H1 (cell line): ENCODE measurements at regions not wholly inside any gene's neighbourhood (a gene's known extent, or its start where the extent isn't known, plus 50 kb on each side); places are given as distances from the start of the nearest gene placed in this dataset.

ENCODE experiments used
- CTCF ChIA-PET: fragments of 300-600 bp; sonication (Branson Sonifier 250); formaldehyde crosslinking; loops from one replicate; lab custom pipeline; 2021; ENCODE audit not compliant: partially characterized antibody; lab: Charles Lee
- POLR2A ChIA-PET: fragments of 300-600 bp; sonication (Branson Sonifier 250); formaldehyde crosslinking; loops from one replicate; lab custom pipeline; 2021; ENCODE audit warnings: inconsistent platforms; ENCODE audit not compliant: partially characterized antibody; lab: Charles Lee
- DNase-seq, 2 experiments: peaks; one replicate each; pipeline versions ENCODE4 v3.0.0 to v3.0.0-alpha.2; 2010 to 2022; ENCODE audit warnings: low spot score in 2 of 2, low read depth in 1 of 2, mixed read lengths in 1 of 2
- FAIRE-seq: peaks from 2 replicates; lab custom pipeline; 2011; peaks lifted over from hg19 to GRCh38; lab: Jason Lieb, UNC
- H2AFZ ChIP-seq: 2 replicates; pipeline ENCODE4 v1.8.1; 2012; ENCODE audit warnings: low read length, inconsistent platforms
- H2AK5ac ChIP-seq: 2 replicates; pipeline ENCODE4 v1.6.1; 2013; ENCODE audit warnings: low read depth, low read length
- H2BK120ac ChIP-seq: replicated peaks from 2 replicates; pipeline ENCODE3; 2013; ENCODE audit warnings: low read depth, low read length, inconsistent platforms
- H2BK12ac ChIP-seq: 2 replicates; pipeline ENCODE4 v1.6.1; 2013; ENCODE audit warnings: low read depth, low read length
- H2BK15ac ChIP-seq: 2 replicates; pipeline ENCODE4 v1.6.1; 2013; ENCODE audit warnings: low read length
- H2BK20ac ChIP-seq: 2 replicates; pipeline ENCODE4 v1.6.1; 2013; ENCODE audit warnings: low read length
- H2BK5ac ChIP-seq: 2 replicates; pipeline ENCODE4 v1.6.1; 2013; ENCODE audit warnings: low read depth, low read length
- H3K14ac ChIP-seq: 2 replicates; pipeline ENCODE4 v1.6.1; 2013; ENCODE audit warnings: inconsistent platforms; ENCODE audit not compliant: insufficient read length
- H3K18ac ChIP-seq: 2 replicates; pipeline ENCODE4 v1.6.1; 2013; ENCODE audit warnings: low read length; ENCODE audit errors: extremely low read depth
- H3K23ac ChIP-seq: 2 replicates; pipeline ENCODE4 v1.6.1; 2013; ENCODE audit warnings: inconsistent platforms; ENCODE audit not compliant: insufficient read length
- H3K23me2 ChIP-seq: 2 replicates; pipeline ENCODE4 v1.6.1; 2013; ENCODE audit warnings: low read depth, low read length
- H3K27ac ChIP-seq: 2 replicates; pipeline ENCODE4 v1.6.1; 2011; ENCODE audit warnings: low read depth, low read length, inconsistent platforms
- H3K27me3 ChIP-seq, 4 experiments: replicated peaks in 1 of 4; 1 replicate in 1 of 4; 2 replicates in 3 of 4; pipeline versions ENCODE4 v1.6.1 to v1.8.1; 2011 to 2013; ENCODE audit warnings: low read length in 3 of 4, mild to moderate bottlenecking in 3 of 4, inconsistent platforms in 2 of 4, mixed read lengths in 2 of 4, moderate library complexity in 1 of 4; ENCODE audit not compliant: control insufficient read depth in 3 of 4, insufficient read depth in 3 of 4; ENCODE audit errors: extremely low read depth in 1 of 4
- H3K36me3 ChIP-seq, 4 experiments: 2 replicates each; pipeline versions ENCODE4 v1.6.1 to v1.8.1; 2011 to 2013; ENCODE audit warnings: mild to moderate bottlenecking in 4 of 4, low read length in 3 of 4, moderate library complexity in 2 of 4, control low read depth in 1 of 4, inconsistent platforms in 1 of 4; ENCODE audit not compliant: insufficient read depth in 4 of 4, control insufficient read depth in 2 of 4
- H3K4ac ChIP-seq: replicated peaks from 2 replicates; pipeline ENCODE3; 2013; ENCODE audit warnings: low read length, low read depth, mixed read lengths, inconsistent platforms; ENCODE audit not compliant: insufficient read length
- H3K4me1 ChIP-seq, 4 experiments: replicated peaks in 1 of 4; 1 replicate in 1 of 4; 2 replicates in 3 of 4; pipeline versions ENCODE4 v1.6.1 to v1.8.1; 2011 to 2013; ENCODE audit warnings: low read length in 3 of 4, inconsistent platforms in 2 of 4, mixed read lengths in 1 of 4; ENCODE audit not compliant: insufficient read depth in 4 of 4, control insufficient read depth in 3 of 4
- H3K4me2 ChIP-seq, 2 experiments: 2 replicates each; pipeline versions ENCODE4 v1.6.1 to v1.8.1; 2011 to 2013; ENCODE audit warnings: low read depth in 2 of 2, low read length in 2 of 2, control low read depth in 1 of 2, inconsistent platforms in 1 of 2, mild to moderate bottlenecking in 1 of 2; ENCODE audit not compliant: insufficient read depth in 1 of 2
- H3K4me3 ChIP-seq, 4 experiments: fragments of 200-600, 300-600 bp in 1 of 4; sonication (generic), shearing (Covaris generic), sonication (Bioruptor Twin) in 1 of 4; 2 replicates each; pipeline versions ENCODE4 v1.5.1 to v1.8.1; 2011 to 2016; ENCODE audit warnings: low read length in 4 of 4, low read depth in 3 of 4, control low read depth in 2 of 4, inconsistent platforms in 2 of 4, mild to moderate bottlenecking in 2 of 4, mixed read lengths in 1 of 4, moderate library complexity in 1 of 4; ENCODE audit not compliant: insufficient read depth in 2 of 4; ENCODE audit errors: extremely low read depth in 1 of 4
- H3K56ac ChIP-seq: replicated peaks from 2 replicates; pipeline ENCODE3; 2013; ENCODE audit warnings: low read depth, mild to moderate bottlenecking, mixed read lengths, low read length, inconsistent platforms; ENCODE audit not compliant: insufficient read length
- H3K79me1 ChIP-seq: 2 replicates; pipeline ENCODE4 v1.6.1; 2013; ENCODE audit warnings: low read depth, low read length, control low read depth
- H3K79me2 ChIP-seq, 2 experiments: 2 replicates each; pipeline versions ENCODE4 v1.6.1 to v1.8.1; 2012 to 2013; ENCODE audit warnings: low read length in 2 of 2, mild to moderate bottlenecking in 2 of 2, inconsistent platforms in 1 of 2; ENCODE audit not compliant: insufficient read depth in 2 of 2, control insufficient read depth in 1 of 2
- H3K9ac ChIP-seq, 4 experiments: replicated peaks in 1 of 4; 1 replicate in 1 of 4; 2 replicates in 3 of 4; pipeline versions ENCODE4 v1.6.1 to v1.8.1; 2011 to 2013; ENCODE audit warnings: low read depth in 3 of 4, low read length in 3 of 4, control low read depth in 2 of 4, mild to moderate bottlenecking in 2 of 4, moderate library complexity in 2 of 4, inconsistent platforms in 1 of 4; ENCODE audit errors: extremely low read depth in 1 of 4
- H3K9me3 ChIP-seq, 2 experiments: 2 replicates each; pipeline versions ENCODE4 v1.6.1 to v1.8.1; 2012 to 2013; ENCODE audit warnings: mild to moderate bottlenecking in 2 of 2, moderate library complexity in 2 of 2, control low read depth in 1 of 2, inconsistent platforms in 1 of 2, low read depth in 1 of 2, low read length in 1 of 2, mixed read lengths in 1 of 2; ENCODE audit not compliant: insufficient read depth in 2 of 2
- H4K20me1 ChIP-seq, 2 experiments: replicated peaks in 1 of 2; 2 replicates each; pipeline versions ENCODE3 to v1.8.1; 2011 to 2013; ENCODE audit warnings: inconsistent platforms in 2 of 2, low read length in 2 of 2, mild to moderate bottlenecking in 1 of 2; ENCODE audit not compliant: insufficient read depth in 2 of 2, control insufficient read depth in 1 of 2
- H4K5ac ChIP-seq: 2 replicates; pipeline ENCODE4 v1.6.1; 2013; ENCODE audit warnings: low read length, low read depth, mixed read lengths, inconsistent platforms; ENCODE audit not compliant: insufficient read length
- H4K8ac ChIP-seq: 2 replicates; pipeline ENCODE4 v1.8.0; 2013; ENCODE audit warnings: mild to moderate bottlenecking, moderate library complexity, low read length, inconsistent platforms; ENCODE audit not compliant: insufficient read depth; ENCODE audit errors: extremely low read depth
- H4K91ac ChIP-seq: replicated peaks from 2 replicates; pipeline ENCODE3; 2013; ENCODE audit warnings: low read length, mixed read lengths, inconsistent platforms; ENCODE audit not compliant: insufficient read length
- BACH1 ChIP-seq: IDR thresholded peaks from 2 replicates; pipeline ENCODE4 v1.6.1; 2012; ENCODE audit warnings: low read length, improper control_type of control experiment
- CEBPB ChIP-seq: IDR thresholded peaks from 2 replicates; pipeline ENCODE4 v1.6.1; 2012; ENCODE audit warnings: low read depth, low read length
- FOSL1 ChIP-seq: IDR thresholded peaks from 2 replicates; pipeline ENCODE4 v1.6.1; 2011; ENCODE audit warnings: mild to moderate bottlenecking, low read depth, low read length, moderate library complexity; ENCODE audit not compliant: insufficient read depth
- HDAC2 ChIP-seq, 2 experiments: fragments of 300-600 bp in 1 of 2; sonication (generic) in 1 of 2; IDR thresholded peaks; 2 replicates each; pipeline ENCODE4 v1.6.1; 2011 to 2012; ENCODE audit warnings: low read depth in 2 of 2, low read length in 2 of 2, mild to moderate bottlenecking in 2 of 2, moderate library complexity in 2 of 2, borderline replicate concordance in 1 of 2, inconsistent platforms in 1 of 2
- MAFK ChIP-seq: IDR thresholded peaks from 2 replicates; pipeline ENCODE4 v1.6.1; 2012; ENCODE audit warnings: low read depth, mild to moderate bottlenecking, improper control_type of control experiment, low read length
- RNF2 ChIP-seq: fragments of 200-900, 300-1000 bp; sonication (generic); IDR thresholded peaks from 2 replicates; pipeline ENCODE4 v1.7.1; 2016; ENCODE audit warnings: borderline replicate concordance, low read depth, mild to moderate bottlenecking, antibody characterized with exemption, low read length; ENCODE audit not compliant: poor library complexity, severe bottlenecking; ENCODE audit errors: missing control alignments
- SP1 ChIP-seq: IDR thresholded peaks from 2 replicates; pipeline ENCODE4 v1.6.1; 2011; ENCODE audit warnings: low read depth, low read length
- WGBS, 2 experiments: shearing (Covaris generic) in 1 of 2; methylation state at CpG; one replicate each; pipeline versions ENCODE4 v1.1.6 to v1.1.7; 2013 to 2015; ENCODE audit warnings: low lambda C conversion rate in 2 of 2, mixed read lengths in 2 of 2, inconsistent platforms in 1 of 2, low coverage in 1 of 2, missing lambda C conversion rate in 1 of 2; ENCODE audit not compliant: insufficient replicate concordance in 2 of 2, insufficient coverage in 1 of 2, insufficient read length in 1 of 2; ENCODE audit errors: extremely low coverage in 1 of 2, missing lambda C conversion rate in 1 of 2; 5-methylcytosine and 5-hydroxymethylcytosine counted together
- TF ChIP-seq, protein P1 (sequence below): IDR thresholded peaks from 2 replicates; pipeline ENCODE4 v1.6.1; 2012; ENCODE audit warnings: low read length, inconsistent platforms
- TF ChIP-seq, protein P2 (sequence below): IDR thresholded peaks from 2 replicates; pipeline ENCODE4 v1.6.1; 2011; ENCODE audit warnings: low read length, improper control_type of control experiment

DNA sequence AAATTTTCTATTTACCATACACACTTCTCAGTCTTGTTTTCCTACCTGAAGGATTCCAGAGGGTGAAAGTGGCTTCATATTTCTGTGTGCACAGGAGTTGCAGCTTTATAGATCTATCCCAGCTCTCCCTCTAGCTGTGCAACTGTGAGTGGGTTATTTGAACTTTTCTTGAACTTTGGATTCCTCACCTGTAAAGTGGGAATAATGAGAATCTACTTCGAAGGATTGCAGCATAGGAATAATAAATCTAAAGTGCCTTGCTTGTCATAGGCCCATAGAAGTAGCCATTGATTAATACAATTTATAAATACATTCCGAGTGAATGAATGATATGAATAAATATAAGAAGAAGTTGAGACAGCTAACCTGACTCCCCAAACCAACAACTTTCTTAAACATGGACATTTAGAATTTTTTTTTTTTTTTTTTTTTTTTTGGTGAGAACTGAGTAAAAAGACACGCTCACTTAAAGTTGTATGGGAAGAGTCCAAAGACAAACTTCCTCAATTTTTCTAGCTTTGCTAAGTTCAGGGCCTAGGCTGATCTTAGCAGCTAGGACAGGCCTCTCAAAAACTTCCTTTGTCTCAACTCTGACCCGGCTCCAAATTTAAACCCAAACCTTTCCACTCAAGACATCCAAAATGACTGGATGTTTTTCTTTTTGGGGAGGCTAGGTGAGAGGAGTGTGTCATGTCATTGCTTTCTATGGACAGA is 203.3 kb upstream of the FBXO11 start:
- no peaks in the 10 kb centered on the region for H3K79me2 ChIP-seq
- CTCF ChIA-PET = interaction anchor here (0.8 to 6.1 kb wide), 5 partner anchors 174 to 312 kb away, joined by 3 to 53 read pairs (median 3); no protein-coding TSS in a partner anchor
- TF ChIP-seq, protein P1, sequence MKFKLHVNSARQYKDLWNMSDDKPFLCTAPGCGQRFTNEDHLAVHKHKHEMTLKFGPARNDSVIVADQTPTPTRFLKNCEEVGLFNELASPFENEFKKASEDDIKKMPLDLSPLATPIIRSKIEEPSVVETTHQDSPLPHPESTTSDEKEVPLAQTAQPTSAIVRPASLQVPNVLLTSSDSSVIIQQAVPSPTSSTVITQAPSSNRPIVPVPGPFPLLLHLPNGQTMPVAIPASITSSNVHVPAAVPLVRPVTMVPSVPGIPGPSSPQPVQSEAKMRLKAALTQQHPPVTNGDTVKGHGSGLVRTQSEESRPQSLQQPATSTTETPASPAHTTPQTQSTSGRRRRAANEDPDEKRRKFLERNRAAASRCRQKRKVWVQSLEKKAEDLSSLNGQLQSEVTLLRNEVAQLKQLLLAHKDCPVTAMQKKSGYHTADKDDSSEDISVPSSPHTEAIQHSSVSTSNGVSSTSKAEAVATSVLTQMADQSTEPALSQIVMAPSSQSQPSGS = no peak
- no peak for TF ChIP-seq SP1
- TF ChIP-seq RNF2 = no peak
- no peak for TF ChIP-seq BACH1
- TF ChIP-seq MAFK = no peak
- no peak for TF ChIP-seq CEBPB
- TF ChIP-seq FOSL1 = no peak
- TF ChIP-seq, protein P2, sequence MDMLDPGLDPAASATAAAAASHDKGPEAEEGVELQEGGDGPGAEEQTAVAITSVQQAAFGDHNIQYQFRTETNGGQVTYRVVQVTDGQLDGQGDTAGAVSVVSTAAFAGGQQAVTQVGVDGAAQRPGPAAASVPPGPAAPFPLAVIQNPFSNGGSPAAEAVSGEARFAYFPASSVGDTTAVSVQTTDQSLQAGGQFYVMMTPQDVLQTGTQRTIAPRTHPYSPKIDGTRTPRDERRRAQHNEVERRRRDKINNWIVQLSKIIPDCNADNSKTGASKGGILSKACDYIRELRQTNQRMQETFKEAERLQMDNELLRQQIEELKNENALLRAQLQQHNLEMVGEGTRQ = no peak
- no peak for TF ChIP-seq HDAC2 (IDR thresholded peaks at IDR 0.05; ENCODE audit: borderline replicate concordance in 1 of 2, low read depth in 2 of 2, low read length in 2 of 2)

More for the DNA sequence above, 203.3 kb upstream of the FBXO11 start:
- no peak overlapping the region for H2BK20ac ChIP-seq
- no peak overlapping the region for H4K5ac ChIP-seq
- no peak overlapping the region for H2BK120ac ChIP-seq
- H3K56ac ChIP-seq = no peak overlapping the region
- H3K9ac ChIP-seq = no peak overlapping the region
- H3K9me3 ChIP-seq = no peaks in the 10 kb centered on the region
- H3K4me1 ChIP-seq = peaks cover 8 to 20% (median 10%) of the 10 kb centered on the region in 4 experiments
- H2AK5ac ChIP-seq = no peak overlapping the region
- H2BK15ac ChIP-seq = no peak overlapping the region
- no peak overlapping the region for H3K14ac ChIP-seq
- no peaks in the 10 kb centered on the region for H3K36me3 ChIP-seq
- no peak overlapping the region for H2BK12ac ChIP-seq
- no peak overlapping the region for H3K23ac ChIP-seq
- H3K4me3 ChIP-seq = no peak overlapping the region
- DNase-seq (no peak), FAIRE-seq (no peak)
- H3K4ac ChIP-seq = no peak overlapping the region
- H3K18ac ChIP-seq = no peak overlapping the region
- no peak overlapping the region for H4K91ac ChIP-seq
- no peaks in the 10 kb centered on the region for H4K20me1 ChIP-seq
- H3K79me1 ChIP-seq = no peaks in the 10 kb centered on the region
- H2BK5ac ChIP-seq = no peak overlapping the region
- POLR2A ChIA-PET = interaction anchor here (1.0 kb wide), 1 partner anchor 312 kb away, joined by 4 read pairs; no protein-coding TSS in a partner anchor
- WGBS, 2 experiments = 97% methylated on average over 4 of the region's 4 CpGs; no CpG with 5 or more reads in 1 of the 2 experiments
- H3K27me3 ChIP-seq = no peaks in the 10 kb centered on the region
- H4K8ac ChIP-seq = no peak overlapping the region
- H3K23me2 ChIP-seq = no peaks in the 10 kb centered on the region; the same call in 1 of the 2 replicates
- no peak overlapping the region for H3K4me2 ChIP-seq
- no peak overlapping the region for H3K27ac ChIP-seq
- no peak overlapping the region for H2AFZ ChIP-seq
